ENCODE measurements at regions not wholly inside any gene's neighbourhood (a gene's known extent, or its start where the extent isn't known, plus 50 kb on each side); places are given as distances from the start of the nearest gene placed in this dataset.

- H3K27me3 ChIP-seq (ENCODE audit: control insufficient read depth, insufficient read depth, low read length), result no peaks in the 10 kb centered on the region
- H3K4me3 ChIP-seq (ENCODE audit: low read depth, low read length), result no peak overlapping the region
- no peak for DNase-seq (ENCODE audit: low read depth)
- no peaks in the 10 kb centered on the region for H3K36me3 ChIP-seq (ENCODE audit: control insufficient read depth, insufficient read depth, low read length)
- no peak for TF ChIP-seq CTCF (IDR thresholded peaks at IDR 0.05; ENCODE audit: insufficient read depth, low read length, poor library complexity, severe bottlenecking)
Measured at GRCh38 chr6:94272327-94272726, 853.0 kb upstream of the EPHA7 start.

- no peak for TF ChIP-seq CTCF (IDR thresholded peaks at IDR 0.05; ENCODE audit: insufficient read depth, low read length, poor library complexity, severe bottlenecking)
- DNase-seq (ENCODE audit: low read depth), result no peak
- no peak overlapping the region for H3K4me3 ChIP-seq (ENCODE audit: low read depth, low read length)
- H3K36me3 ChIP-seq (ENCODE audit: control insufficient read depth, insufficient read depth, low read length), result no peaks in the 10 kb centered on the region
- H3K27me3 ChIP-seq (ENCODE audit: control insufficient read depth, insufficient read depth, low read length), result no peaks in the 10 kb centered on the region
Measured at GRCh38 chr6:94270091-94270948, 851.0 kb upstream of the EPHA7 start.

GRCh38 chr6:94269256-94269655, 849.9 kb upstream of the EPHA7 start:
- Histone ChIP-seq H3K36me3 (ENCODE audit: control insufficient read depth, insufficient read depth, low read length) (no peaks in the 10 kb centered on the region), H3K4me3 (ENCODE audit: low read depth, low read length) (no peak overlapping the region), H3K27me3 (ENCODE audit: control insufficient read depth, insufficient read depth, low read length) (no peaks in the 10 kb centered on the region)
- TF ChIP-seq CTCF (IDR thresholded peaks at IDR 0.05; ENCODE audit: insufficient read depth, low read length, poor library complexity, severe bottlenecking), result no peak
- peak; percentile 2 for DNase-seq (ENCODE audit: low read depth)

GRCh38 chr6:94260765-94261164, 841.4 kb upstream of the EPHA7 start:
- Histone ChIP-seq H3K27me3 (ENCODE audit: control insufficient read depth, insufficient read depth, low read length) (no peaks in the 10 kb centered on the region), H3K4me3 (ENCODE audit: low read depth, low read length) (no peak overlapping the region), H3K36me3 (ENCODE audit: control insufficient read depth, insufficient read depth, low read length) (no peaks in the 10 kb centered on the region)
- DNase-seq (ENCODE audit: low read depth), result no peak
- no peak for TF ChIP-seq CTCF (IDR thresholded peaks at IDR 0.05; ENCODE audit: insufficient read depth, low read length, poor library complexity, severe bottlenecking)

- peak; percentile 22 for TF ChIP-seq CTCF (IDR thresholded peaks at IDR 0.05; ENCODE audit: insufficient read depth, low read length, poor library complexity, severe bottlenecking)
- no peaks in the 10 kb centered on the region for H3K36me3 ChIP-seq (ENCODE audit: control insufficient read depth, insufficient read depth, low read length)
- H3K27me3 ChIP-seq (ENCODE audit: control insufficient read depth, insufficient read depth, low read length), result no peaks in the 10 kb centered on the region
- no peak for DNase-seq (ENCODE audit: low read depth)
- no peak overlapping the region for H3K4me3 ChIP-seq (ENCODE audit: low read depth, low read length)
Measured at GRCh38 chr6:94254689-94255088, 835.3 kb upstream of the EPHA7 start.

GRCh38 chr6:94251878-94252277, 832.5 kb upstream of the EPHA7 start:
- Histone ChIP-seq H3K4me3 (ENCODE audit: low read depth, low read length) (no peak overlapping the region), H3K27me3 (ENCODE audit: control insufficient read depth, insufficient read depth, low read length) (no peaks in the 10 kb centered on the region), H3K36me3 (ENCODE audit: control insufficient read depth, insufficient read depth, low read length) (no peaks in the 10 kb centered on the region)
- TF ChIP-seq CTCF (IDR thresholded peaks at IDR 0.05; ENCODE audit: insufficient read depth, low read length, poor library complexity, severe bottlenecking), result no peak
- DNase-seq (ENCODE audit: low read depth), result no peak

Measured in kidney epithelial cell (primary cell).